PC-9 (cell line): ENCODE measurements at regions not wholly inside any gene's neighbourhood (a gene's known extent, or its start where the extent isn't known, plus 50 kb on each side); places are given as distances from the start of the nearest gene placed in this dataset.

Experiments
- CTCF ChIP-seq: fragments of 200-600 bp; sonication (generic); conservative IDR thresholded peaks from 2 replicates; pipeline ENCODE4 v1.6.1; 2017; ENCODE audit warnings: mixed run types, antibody characterized with exemption, mild to moderate bottlenecking, moderate library complexity
- EZH2 ChIP-seq: fragments of 200-600 bp; sonication (generic); IDR thresholded peaks from 2 replicates; pipeline ENCODE4 v1.8.0; 2017; ENCODE audit warnings: antibody characterized with exemption, low read depth

DNA sequence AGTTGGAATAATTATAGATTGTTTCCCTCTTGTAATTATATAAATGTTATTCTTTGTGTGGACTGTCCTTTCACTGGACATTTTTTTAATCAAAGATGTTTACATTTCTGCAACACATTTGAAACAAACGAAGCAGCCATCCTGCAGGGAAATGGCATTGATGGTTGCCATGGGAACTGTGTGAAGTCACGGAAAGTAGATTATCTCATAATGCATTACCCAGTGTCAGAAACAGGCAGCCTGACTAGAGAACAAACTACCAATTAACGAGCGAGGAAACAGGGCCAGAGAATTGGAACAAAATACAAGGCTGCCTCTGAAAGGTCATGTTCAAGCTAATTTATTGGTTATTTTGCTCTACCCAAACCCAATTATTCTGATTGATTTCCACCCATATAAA lies 96.9 kb upstream of the LARGE1 start:
- no peak for TF ChIP-seq CTCF
- TF ChIP-seq EZH2: no peak
